ENCODE measurements at regions not wholly inside any gene's neighbourhood (a gene's known extent, or its start where the extent isn't known, plus 50 kb on each side); places are given as distances from the start of the nearest gene placed in this dataset.

GRCh38 chr1:10924030-10924429 lies 88.4 kb upstream of the TARDBP start:
- Mint-ChIP-seq H3K36me3 (ENCODE audit: low read depth) (no peaks in the 10 kb centered on the region), H3K4me3 (no peak overlapping the region), H3K4me1 (no peaks in the 10 kb centered on the region), H3K9me3 (no peaks in the 10 kb centered on the region), H3K27ac (no peak overlapping the region), H3K27me3 (peaks cover 20% of the 10 kb centered on the region)
- ATAC-seq (replicated peaks) = no peak

GRCh38 chr1:10928654-10929053 lies 83.8 kb upstream of the TARDBP start:
- H3K4me3 Mint-ChIP-seq = no peak overlapping the region
- no peaks in the 10 kb centered on the region for H3K36me3 Mint-ChIP-seq (ENCODE audit: low read depth)
- no peak for ATAC-seq (replicated peaks)
- peaks cover 11% of the 10 kb centered on the region for H3K27me3 Mint-ChIP-seq
- H3K27ac Mint-ChIP-seq = no peak overlapping the region
- H3K9me3 Mint-ChIP-seq = no peaks in the 10 kb centered on the region
- H3K4me1 Mint-ChIP-seq = peaks cover 5% of the 10 kb centered on the region

- no peaks in the 10 kb centered on the region for H3K36me3 Mint-ChIP-seq (ENCODE audit: low read depth)
- H3K4me3 Mint-ChIP-seq = no peak overlapping the region
- H3K9me3 Mint-ChIP-seq = no peaks in the 10 kb centered on the region
- peak; percentile 93 for ATAC-seq (replicated peaks)
- peaks cover 7% of the 10 kb centered on the region for H3K27me3 Mint-ChIP-seq
- H3K27ac Mint-ChIP-seq = no peak overlapping the region
- peaks cover 5% of the 10 kb centered on the region for H3K4me1 Mint-ChIP-seq
Measured at GRCh38 chr1:10932088-10932487, 80.4 kb upstream of the TARDBP start.

- H3K4me1 Mint-ChIP-seq = peaks cover 5% of the 10 kb centered on the region
- ATAC-seq (replicated peaks) = no peak
- no peak overlapping the region for H3K27ac Mint-ChIP-seq
- H3K36me3 Mint-ChIP-seq (ENCODE audit: low read depth) = no peaks in the 10 kb centered on the region
- peaks cover 8% of the 10 kb centered on the region for H3K27me3 Mint-ChIP-seq
- no peak overlapping the region for H3K4me3 Mint-ChIP-seq
- no peaks in the 10 kb centered on the region for H3K9me3 Mint-ChIP-seq
Measured at GRCh38 chr1:10934150-10934818, 78.2 kb upstream of the TARDBP start.

GRCh38 chr1:10935246-10935645 lies 77.2 kb upstream of the TARDBP start:
- H3K4me3 Mint-ChIP-seq = no peak overlapping the region
- peaks cover 12% of the 10 kb centered on the region for H3K27me3 Mint-ChIP-seq
- H3K4me1 Mint-ChIP-seq = peaks cover 15% of the 10 kb centered on the region
- no peaks in the 10 kb centered on the region for H3K36me3 Mint-ChIP-seq (ENCODE audit: low read depth)
- no peak overlapping the region for H3K27ac Mint-ChIP-seq
- no peaks in the 10 kb centered on the region for H3K9me3 Mint-ChIP-seq
- ATAC-seq (replicated peaks) = no peak

GRCh38 chr1:10935724-10936123 lies 76.7 kb upstream of the TARDBP start:
- peaks cover 12% of the 10 kb centered on the region for H3K27me3 Mint-ChIP-seq

GRCh38 chr1:10936998-10937901 lies 75.2 kb upstream of the TARDBP start:
- Mint-ChIP-seq H3K4me1 (peaks cover 14% of the 10 kb centered on the region), H3K27ac (no peak overlapping the region), H3K36me3 (ENCODE audit: low read depth) (no peaks in the 10 kb centered on the region), H3K9me3 (no peaks in the 10 kb centered on the region), H3K27me3 (peaks cover 12% of the 10 kb centered on the region), H3K4me3 (no peak overlapping the region)
- ATAC-seq (replicated peaks) = no peak

More at GRCh38 chr1:10935724-10936123, 76.7 kb upstream of the TARDBP start:
- Mint-ChIP-seq H3K4me1 (peaks cover 19% of the 10 kb centered on the region), H3K36me3 (ENCODE audit: low read depth) (no peaks in the 10 kb centered on the region), H3K9me3 (no peaks in the 10 kb centered on the region), H3K27ac (no peak overlapping the region), H3K4me3 (no peak overlapping the region)
- no peak for ATAC-seq (replicated peaks)

GRCh38 chr1:10938741-10939417 lies 73.6 kb upstream of the TARDBP start:
- H3K4me3 Mint-ChIP-seq = peak overlapping the region; percentile 63
- no peak overlapping the region for H3K27ac Mint-ChIP-seq
- no peaks in the 10 kb centered on the region for H3K36me3 Mint-ChIP-seq (ENCODE audit: low read depth)
- H3K9me3 Mint-ChIP-seq = no peaks in the 10 kb centered on the region
- peaks cover 14% of the 10 kb centered on the region for H3K4me1 Mint-ChIP-seq
- no peak for ATAC-seq (replicated peaks)
- peaks cover 19% of the 10 kb centered on the region for H3K27me3 Mint-ChIP-seq

GRCh38 chr1:10939654-10940450 lies 72.6 kb upstream of the TARDBP start:
- Mint-ChIP-seq H3K27me3 (peaks cover 27% of the 10 kb centered on the region), H3K4me1 (peaks cover 14% of the 10 kb centered on the region), H3K36me3 (ENCODE audit: low read depth) (no peaks in the 10 kb centered on the region), H3K27ac (peak overlapping the region; percentile 45), H3K9me3 (no peaks in the 10 kb centered on the region), H3K4me3 (peak overlapping the region; percentile 63)
- ATAC-seq (replicated peaks) = peak; percentile 89

- peak overlapping the region; percentile 45 for H3K27ac Mint-ChIP-seq
- H3K4me1 Mint-ChIP-seq = peaks cover 14% of the 10 kb centered on the region
- no peaks in the 10 kb centered on the region for H3K36me3 Mint-ChIP-seq (ENCODE audit: low read depth)
- H3K27me3 Mint-ChIP-seq = peaks cover 29% of the 10 kb centered on the region
- no peaks in the 10 kb centered on the region for H3K9me3 Mint-ChIP-seq
- ATAC-seq (replicated peaks) = no peak
- peak overlapping the region; percentile 63 for H3K4me3 Mint-ChIP-seq
Measured at GRCh38 chr1:10940451-10940804, 72.0 kb upstream of the TARDBP start.

- Mint-ChIP-seq H3K27me3 (peaks cover 32% of the 10 kb centered on the region), H3K27ac (no peak overlapping the region), H3K36me3 (ENCODE audit: low read depth) (no peaks in the 10 kb centered on the region), H3K4me3 (peak overlapping the region; percentile 63), H3K4me1 (peaks cover 14% of the 10 kb centered on the region), H3K9me3 (no peaks in the 10 kb centered on the region)
- ATAC-seq (replicated peaks) = no peak
Measured at GRCh38 chr1:10940838-10941237, 71.6 kb upstream of the TARDBP start.

- Mint-ChIP-seq H3K27ac (no peak overlapping the region), H3K27me3 (peaks cover 29% of the 10 kb centered on the region), H3K4me3 (no peak overlapping the region), H3K36me3 (ENCODE audit: low read depth) (no peaks in the 10 kb centered on the region), H3K4me1 (peaks cover 14% of the 10 kb centered on the region), H3K9me3 (no peaks in the 10 kb centered on the region)
- ATAC-seq (replicated peaks) = no peak
Measured at GRCh38 chr1:10941891-10942541, 70.4 kb upstream of the TARDBP start.

GRCh38 chr1:10942542-10942912 lies 69.9 kb upstream of the TARDBP start:
- H3K4me3 Mint-ChIP-seq = no peak overlapping the region
- H3K27me3 Mint-ChIP-seq = peaks cover 29% of the 10 kb centered on the region
- ATAC-seq (replicated peaks) = no peak
- H3K36me3 Mint-ChIP-seq (ENCODE audit: low read depth) = no peaks in the 10 kb centered on the region
- H3K4me1 Mint-ChIP-seq = peaks cover 14% of the 10 kb centered on the region
- no peaks in the 10 kb centered on the region for H3K9me3 Mint-ChIP-seq
- H3K27ac Mint-ChIP-seq = no peak overlapping the region

GRCh38 chr1:10943041-10943440 lies 69.4 kb upstream of the TARDBP start:
- no peaks in the 10 kb centered on the region for H3K36me3 Mint-ChIP-seq (ENCODE audit: low read depth)
- no peak for ATAC-seq (replicated peaks)
- no peak overlapping the region for H3K4me3 Mint-ChIP-seq
- H3K4me1 Mint-ChIP-seq = peaks cover 14% of the 10 kb centered on the region
- no peak overlapping the region for H3K27ac Mint-ChIP-seq
- peaks cover 29% of the 10 kb centered on the region for H3K27me3 Mint-ChIP-seq
- no peaks in the 10 kb centered on the region for H3K9me3 Mint-ChIP-seq

Measured in activated T-helper 17 cell treated with anti-CD3 and anti-CD28 coated beads, Interleukin-2, amount 50 U/mL, for 72 hours (primary cell).